ENCODE measurements at regions not wholly inside any gene's neighbourhood (a gene's known extent, or its start where the extent isn't known, plus 50 kb on each side); places are given as distances from the start of the nearest gene placed in this dataset.

DNA sequence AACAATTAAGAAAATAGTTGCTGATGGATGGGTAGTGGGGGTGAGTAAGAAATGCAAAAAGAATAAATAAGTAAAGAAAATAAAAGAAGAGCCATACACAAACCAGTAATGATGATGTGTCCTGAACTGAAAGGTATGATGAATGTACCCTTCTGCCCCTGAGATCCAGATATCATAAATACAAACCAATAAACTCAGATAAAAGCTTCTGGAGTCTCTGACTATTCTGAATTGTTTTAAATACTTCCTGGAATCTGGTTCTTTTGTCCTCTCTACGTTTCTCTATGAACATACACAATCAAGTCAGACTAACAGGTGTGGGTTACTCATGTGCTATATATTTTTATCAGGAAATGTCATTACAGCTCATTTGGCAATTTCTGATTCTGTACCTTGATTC, 153.4 kb downstream of the PPP1R2C start:
- Histone ChIP-seq H3K4me1 (ENCODE audit: control insufficient read depth, insufficient read depth, low read length) (no peaks in the 10 kb centered on the region), H3K4me3 (ENCODE audit: low read depth, low read length) (no peak overlapping the region), H3K9me3 (ENCODE audit: control insufficient read depth, insufficient read depth, low read depth, low read length) (no peaks in the 10 kb centered on the region), H3K27ac (ENCODE audit: low read depth, low read length) (no peak overlapping the region), H3K36me3 (ENCODE audit: control insufficient read depth, insufficient read depth, low read length) (no peaks in the 10 kb centered on the region), H3K27me3 (ENCODE audit: control insufficient read depth, insufficient read depth, low read length) (no peaks in the 10 kb centered on the region; the same call in 1 of the 2 replicates), H3K9ac (ENCODE audit: low read length) (no peak overlapping the region)

DNA sequence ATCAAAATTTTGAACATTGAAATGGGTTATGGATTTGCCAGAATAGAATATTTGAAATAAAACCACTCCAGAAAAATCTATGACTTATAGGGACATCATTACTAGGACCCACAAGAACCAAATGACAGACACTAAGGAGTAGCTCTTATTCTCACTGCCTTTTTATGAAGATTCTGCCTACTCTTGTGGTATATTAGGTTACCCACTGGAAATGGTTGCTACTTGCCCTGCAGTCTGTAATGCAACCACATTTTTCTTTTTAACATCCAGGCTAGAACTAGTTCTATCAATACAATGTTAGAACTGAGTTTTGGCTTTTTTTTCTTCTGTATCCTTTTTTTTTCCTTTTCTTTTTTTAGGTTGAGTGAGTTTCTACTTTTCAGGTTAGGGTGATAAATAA, 158.9 kb downstream of the PPP1R2C start:
- peaks cover 5% of the 10 kb centered on the region; the same call in 1 of the 2 replicates for H3K4me1 ChIP-seq (ENCODE audit: control insufficient read depth, insufficient read depth, low read length)
- no peak overlapping the region for H3K27ac ChIP-seq (ENCODE audit: low read depth, low read length)
- H3K4me3 ChIP-seq (ENCODE audit: low read depth, low read length) = no peak overlapping the region
- no peak overlapping the region for H3K9ac ChIP-seq (ENCODE audit: low read length)
- no peaks in the 10 kb centered on the region; the same call in 1 of the 2 replicates for H3K9me3 ChIP-seq (ENCODE audit: control insufficient read depth, insufficient read depth, low read depth, low read length)
- no peaks in the 10 kb centered on the region for H3K36me3 ChIP-seq (ENCODE audit: control insufficient read depth, insufficient read depth, low read length)
- H3K27me3 ChIP-seq (ENCODE audit: control insufficient read depth, insufficient read depth, low read length) = no peaks in the 10 kb centered on the region; the same call in 1 of the 2 replicates

DNA sequence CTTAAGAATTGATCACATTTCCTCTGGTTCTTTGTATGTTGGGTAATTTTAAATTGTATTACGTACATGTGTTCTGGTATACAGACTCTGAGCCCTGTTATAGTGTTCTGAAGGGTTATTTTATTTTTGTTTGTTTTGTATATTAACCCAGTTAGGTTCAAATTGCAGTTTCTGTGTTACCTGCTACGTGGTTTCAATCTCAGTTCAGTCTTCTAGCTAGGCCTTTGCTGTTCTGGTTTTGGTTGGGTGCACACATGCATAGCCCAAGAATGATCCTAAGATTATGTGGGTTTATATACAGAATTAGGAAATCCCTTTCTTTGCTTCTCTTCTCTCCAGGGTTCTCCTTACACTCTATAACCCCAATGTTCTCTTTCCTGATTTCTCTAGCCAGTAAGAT, 161.0 kb downstream of the PPP1R2C start:
- Histone ChIP-seq H3K27ac (ENCODE audit: low read depth, low read length) (no peak overlapping the region), H3K27me3 (ENCODE audit: control insufficient read depth, insufficient read depth, low read length) (no peaks in the 10 kb centered on the region; the same call in 1 of the 2 replicates), H3K9ac (ENCODE audit: low read length) (no peak overlapping the region), H3K4me1 (ENCODE audit: control insufficient read depth, insufficient read depth, low read length) (peaks cover 5% of the 10 kb centered on the region; the same call in 1 of the 2 replicates), H3K4me3 (ENCODE audit: low read depth, low read length) (no peak overlapping the region), H3K36me3 (ENCODE audit: control insufficient read depth, insufficient read depth, low read length) (no peaks in the 10 kb centered on the region), H3K9me3 (ENCODE audit: control insufficient read depth, insufficient read depth, low read depth, low read length) (no peaks in the 10 kb centered on the region; the same call in 1 of the 2 replicates)

DNA sequence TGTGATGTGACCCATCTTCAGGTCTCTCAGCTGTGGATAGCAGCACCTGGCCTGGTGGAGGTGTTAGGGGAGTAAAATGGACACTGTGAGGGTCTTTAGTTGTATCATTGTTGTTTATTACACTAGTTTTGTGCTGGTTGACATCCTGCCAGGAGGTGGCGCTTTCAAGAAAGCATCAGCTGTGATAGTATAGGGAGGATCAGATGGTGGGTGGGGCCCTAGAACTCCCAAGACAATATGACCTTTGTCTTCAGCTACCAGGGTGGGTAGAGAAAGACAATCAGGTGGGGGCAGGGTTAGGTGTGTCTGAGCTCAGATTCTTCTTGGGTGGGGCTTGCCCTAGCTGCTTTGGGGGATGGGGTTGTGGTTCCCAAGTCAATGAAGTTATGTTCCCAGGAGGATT, 162.8 kb downstream of the PPP1R2C start:
- H3K36me3 ChIP-seq (ENCODE audit: control insufficient read depth, insufficient read depth, low read length) = no peaks in the 10 kb centered on the region
- H3K4me1 ChIP-seq (ENCODE audit: control insufficient read depth, insufficient read depth, low read length) = peaks cover 5% of the 10 kb centered on the region; the same call in 1 of the 2 replicates
- H3K27me3 ChIP-seq (ENCODE audit: control insufficient read depth, insufficient read depth, low read length) = no peaks in the 10 kb centered on the region
- H3K4me3 ChIP-seq (ENCODE audit: low read depth, low read length) = no peak overlapping the region
- H3K9me3 ChIP-seq (ENCODE audit: control insufficient read depth, insufficient read depth, low read depth, low read length) = no peaks in the 10 kb centered on the region; the same call in 1 of the 2 replicates
- H3K27ac ChIP-seq (ENCODE audit: low read depth, low read length) = no peak overlapping the region
- no peak overlapping the region for H3K9ac ChIP-seq (ENCODE audit: low read length)

DNA sequence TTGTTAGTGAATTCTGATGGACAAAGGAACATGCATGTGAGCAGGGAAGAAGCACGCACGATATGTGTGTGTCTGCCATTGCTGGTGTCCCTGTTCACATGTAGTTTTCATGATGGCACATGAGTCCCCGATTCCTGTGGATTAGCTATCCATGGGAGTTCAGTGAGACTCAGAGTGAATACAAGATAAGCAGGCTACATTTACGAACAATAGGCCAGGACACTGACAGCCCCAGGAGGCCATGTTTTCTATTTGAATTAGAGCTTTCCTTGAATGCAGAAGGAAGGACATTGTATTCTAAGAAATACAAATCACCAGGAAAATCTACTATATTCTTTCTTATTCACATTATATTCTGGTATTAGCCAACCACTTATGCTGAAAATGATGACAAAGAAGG, 171.4 kb downstream of the PPP1R2C start:
- Histone ChIP-seq H3K36me3 (ENCODE audit: control insufficient read depth, insufficient read depth, low read length) (no peaks in the 10 kb centered on the region), H3K9me3 (ENCODE audit: control insufficient read depth, insufficient read depth, low read depth, low read length) (no peaks in the 10 kb centered on the region; the same call in 1 of the 2 replicates), H3K27ac (ENCODE audit: low read depth, low read length) (no peak overlapping the region), H3K27me3 (ENCODE audit: control insufficient read depth, insufficient read depth, low read length) (peaks cover 3% of the 10 kb centered on the region; the same call in 1 of the 2 replicates), H3K9ac (ENCODE audit: low read length) (no peak overlapping the region), H3K4me3 (ENCODE audit: low read depth, low read length) (no peak overlapping the region), H3K4me1 (ENCODE audit: control insufficient read depth, insufficient read depth, low read length) (0 out of 2 replicates have a peak, but pooled peaks cover 7% of the 10 kb centered on the region)

DNA sequence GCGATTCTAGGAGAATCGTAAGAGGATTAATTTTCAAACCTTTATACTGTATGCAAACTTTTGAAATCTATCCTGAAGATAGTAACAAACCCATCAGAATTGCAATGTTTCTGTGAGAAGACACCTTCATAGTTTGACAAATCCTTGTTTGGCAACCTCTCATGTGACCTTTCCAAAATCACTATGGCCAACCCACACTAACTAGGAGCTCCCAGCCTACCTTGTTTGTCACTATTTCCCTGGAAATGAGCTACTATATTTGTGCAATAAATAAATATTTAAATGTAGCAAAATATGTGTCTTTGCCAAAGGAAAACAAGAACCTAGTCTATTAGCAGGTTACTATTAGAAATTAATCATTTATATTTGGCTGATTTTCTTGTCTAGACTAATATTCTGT, 173.7 kb downstream of the PPP1R2C start:
- Histone ChIP-seq H3K9me3 (ENCODE audit: control insufficient read depth, insufficient read depth, low read depth, low read length) (no peaks in the 10 kb centered on the region; the same call in 1 of the 2 replicates), H3K9ac (ENCODE audit: low read length) (no peak overlapping the region), H3K27ac (ENCODE audit: low read depth, low read length) (no peak overlapping the region), H3K4me1 (ENCODE audit: control insufficient read depth, insufficient read depth, low read length) (0 out of 2 replicates have a peak, but pooled peaks cover 7% of the 10 kb centered on the region), H3K36me3 (ENCODE audit: control insufficient read depth, insufficient read depth, low read length) (no peaks in the 10 kb centered on the region), H3K27me3 (ENCODE audit: control insufficient read depth, insufficient read depth, low read length) (peaks cover 3% of the 10 kb centered on the region; the same call in 1 of the 2 replicates), H3K4me3 (ENCODE audit: low read depth, low read length) (no peak overlapping the region)

DNA sequence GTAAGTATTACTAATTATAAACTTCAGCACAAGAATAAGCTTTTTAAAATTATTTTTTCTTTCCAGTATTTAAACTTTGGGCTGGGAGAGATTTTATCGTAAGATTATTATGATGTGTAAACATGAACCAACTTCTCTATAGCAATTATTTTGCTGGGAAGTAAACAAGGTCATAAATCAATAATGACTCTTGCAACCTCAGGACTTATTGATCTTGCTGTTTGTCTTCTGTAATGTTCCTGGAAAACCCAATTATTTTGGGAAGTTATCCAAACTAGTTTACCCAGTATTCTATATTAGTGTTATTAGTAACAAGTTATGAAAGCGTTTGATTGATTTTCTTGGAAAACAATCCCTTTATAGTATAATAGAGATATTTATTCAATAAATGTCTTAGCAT, 174.9 kb downstream of the PPP1R2C start:
- no peak overlapping the region for H3K4me3 ChIP-seq (ENCODE audit: low read depth, low read length)
- H3K27me3 ChIP-seq (ENCODE audit: control insufficient read depth, insufficient read depth, low read length) = peaks cover 3% of the 10 kb centered on the region; the same call in 1 of the 2 replicates
- no peaks in the 10 kb centered on the region for H3K36me3 ChIP-seq (ENCODE audit: control insufficient read depth, insufficient read depth, low read length)
- H3K9me3 ChIP-seq (ENCODE audit: control insufficient read depth, insufficient read depth, low read depth, low read length) = no peaks in the 10 kb centered on the region
- H3K27ac ChIP-seq (ENCODE audit: low read depth, low read length) = no peak overlapping the region
- H3K4me1 ChIP-seq (ENCODE audit: control insufficient read depth, insufficient read depth, low read length) = 0 out of 2 replicates have a peak, but pooled peaks cover 7% of the 10 kb centered on the region
- no peak overlapping the region for H3K9ac ChIP-seq (ENCODE audit: low read length)

DNA sequence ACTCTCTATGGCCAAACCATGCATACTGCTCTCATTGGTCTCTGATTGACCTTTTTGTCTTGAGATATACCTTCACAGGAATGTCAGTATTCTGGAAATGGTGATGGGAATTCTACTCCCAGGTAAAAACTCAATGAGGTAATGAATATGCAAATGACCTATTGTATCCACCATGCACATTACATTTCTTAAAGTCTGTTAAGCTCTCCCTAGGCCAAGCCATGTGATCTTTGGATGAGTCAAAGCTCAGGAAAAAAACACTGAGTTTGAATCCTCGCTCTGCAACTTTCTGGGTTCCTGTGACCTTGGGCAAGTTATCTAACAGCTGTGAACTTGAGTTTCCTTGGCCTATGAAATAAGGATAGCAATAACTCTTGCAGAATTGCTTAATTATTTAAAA, 175.4 kb downstream of the PPP1R2C start:
- H3K9ac ChIP-seq (ENCODE audit: low read length) = no peak overlapping the region
- 0 out of 2 replicates have a peak, but pooled peaks cover 7% of the 10 kb centered on the region for H3K4me1 ChIP-seq (ENCODE audit: control insufficient read depth, insufficient read depth, low read length)
- no peak overlapping the region for H3K4me3 ChIP-seq (ENCODE audit: low read depth, low read length)
- H3K27me3 ChIP-seq (ENCODE audit: control insufficient read depth, insufficient read depth, low read length) = peaks cover 3% of the 10 kb centered on the region; the same call in 1 of the 2 replicates
- no peaks in the 10 kb centered on the region for H3K9me3 ChIP-seq (ENCODE audit: control insufficient read depth, insufficient read depth, low read depth, low read length)
- no peak overlapping the region for H3K27ac ChIP-seq (ENCODE audit: low read depth, low read length)
- H3K36me3 ChIP-seq (ENCODE audit: control insufficient read depth, insufficient read depth, low read length) = no peaks in the 10 kb centered on the region

DNA sequence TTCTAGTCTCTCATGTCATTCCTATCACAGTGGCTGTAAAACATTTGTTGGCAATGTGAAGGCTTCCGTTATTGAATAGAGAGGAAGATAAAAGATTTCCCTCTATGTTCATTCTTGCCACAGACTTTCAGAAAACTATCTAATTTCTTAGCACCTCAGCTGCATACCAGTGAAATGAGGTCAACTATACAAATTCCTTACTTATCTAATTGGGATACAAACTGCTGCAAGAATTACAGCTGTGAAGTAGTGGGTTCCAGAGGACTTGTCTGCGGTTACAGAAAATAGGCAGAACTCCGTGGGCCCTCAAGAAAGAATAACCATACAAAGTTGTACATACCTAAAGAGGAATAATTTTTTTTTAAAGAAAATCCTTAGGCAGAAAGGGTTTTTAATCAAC, 175.8 kb downstream of the PPP1R2C start:
- Histone ChIP-seq H3K9ac (ENCODE audit: low read length) (no peak overlapping the region), H3K27ac (ENCODE audit: low read depth, low read length) (no peak overlapping the region), H3K27me3 (ENCODE audit: control insufficient read depth, insufficient read depth, low read length) (peaks cover 3% of the 10 kb centered on the region; the same call in 1 of the 2 replicates), H3K4me3 (ENCODE audit: low read depth, low read length) (no peak overlapping the region), H3K4me1 (ENCODE audit: control insufficient read depth, insufficient read depth, low read length) (0 out of 2 replicates have a peak, but pooled peaks cover 7% of the 10 kb centered on the region), H3K36me3 (ENCODE audit: control insufficient read depth, insufficient read depth, low read length) (no peaks in the 10 kb centered on the region), H3K9me3 (ENCODE audit: control insufficient read depth, insufficient read depth, low read depth, low read length) (no peaks in the 10 kb centered on the region)

DNA sequence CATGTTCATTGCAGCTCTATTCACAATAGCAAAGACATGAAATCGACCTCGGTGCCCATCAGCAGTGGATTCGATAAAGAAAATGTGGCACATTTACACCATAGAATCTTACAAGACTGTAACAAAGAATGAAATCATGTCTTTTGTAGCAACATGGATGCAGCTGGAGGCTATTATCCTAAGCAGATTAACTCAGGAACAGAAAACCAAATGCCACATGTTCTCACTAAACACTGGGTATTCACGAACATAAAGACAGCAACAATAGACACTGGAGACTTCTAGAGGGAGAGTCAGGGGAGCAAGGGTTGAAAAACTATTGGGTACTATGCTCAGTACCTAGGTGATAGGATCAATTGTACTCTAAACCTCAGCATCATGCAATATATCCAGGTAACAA, 180.5 kb downstream of the PPP1R2C start:
- no peaks in the 10 kb centered on the region for H3K9me3 ChIP-seq (ENCODE audit: control insufficient read depth, insufficient read depth, low read depth, low read length)
- H3K36me3 ChIP-seq (ENCODE audit: control insufficient read depth, insufficient read depth, low read length) = no peaks in the 10 kb centered on the region
- H3K4me1 ChIP-seq (ENCODE audit: control insufficient read depth, insufficient read depth, low read length) = 0 out of 2 replicates have a peak, but pooled peaks cover 4% of the 10 kb centered on the region
- no peak overlapping the region for H3K9ac ChIP-seq (ENCODE audit: low read length)
- no peak overlapping the region for H3K4me3 ChIP-seq (ENCODE audit: low read depth, low read length)
- no peak overlapping the region for H3K27ac ChIP-seq (ENCODE audit: low read depth, low read length)
- no peaks in the 10 kb centered on the region; the same call in 1 of the 2 replicates for H3K27me3 ChIP-seq (ENCODE audit: control insufficient read depth, insufficient read depth, low read length)

DNA sequence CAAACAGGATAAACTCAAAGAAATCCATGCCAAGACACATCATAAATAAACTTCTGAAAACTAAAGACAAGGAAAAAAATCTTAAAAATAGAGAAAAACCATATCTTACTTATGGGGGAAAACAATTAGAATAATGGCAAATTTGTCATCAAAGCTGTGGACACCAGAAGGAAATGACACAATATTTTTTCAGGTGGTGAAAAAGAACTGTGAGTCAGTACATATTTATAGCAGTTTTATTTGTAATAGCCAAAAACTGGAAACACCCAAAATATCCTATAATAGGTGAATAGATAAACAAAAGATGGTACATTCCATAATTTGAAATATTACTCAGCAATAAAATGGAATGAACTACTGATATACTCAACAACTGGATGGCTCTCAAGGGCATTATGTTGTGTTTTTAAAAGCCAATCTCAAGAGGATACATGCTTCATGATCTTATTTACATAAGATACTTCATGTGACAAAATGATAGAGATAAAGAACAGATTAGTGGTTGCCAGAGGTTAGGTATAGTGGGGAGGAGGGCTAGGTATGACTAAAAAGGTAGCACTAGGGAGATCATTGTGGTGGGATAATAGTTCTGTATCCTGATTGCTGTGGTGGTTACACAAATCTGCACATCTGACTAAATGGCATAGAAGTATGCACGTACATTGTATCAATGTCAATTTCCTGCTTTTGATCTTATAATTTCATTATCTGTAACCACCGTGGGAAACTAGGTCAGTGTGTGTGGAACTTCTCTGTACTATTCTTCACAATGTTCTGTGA, 191.9 kb downstream of the PPP1R2C start:
- no peaks in the 10 kb centered on the region; the same call in 1 of the 2 replicates for H3K27me3 ChIP-seq (ENCODE audit: control insufficient read depth, insufficient read depth, low read length)
- no peak overlapping the region for H3K27ac ChIP-seq (ENCODE audit: low read depth, low read length)
- H3K4me3 ChIP-seq (ENCODE audit: low read depth, low read length) = no peak overlapping the region
- H3K9me3 ChIP-seq (ENCODE audit: control insufficient read depth, insufficient read depth, low read depth, low read length) = peaks cover 16% of the 10 kb centered on the region
- H3K4me1 ChIP-seq (ENCODE audit: control insufficient read depth, insufficient read depth, low read length) = no peaks in the 10 kb centered on the region
- H3K9ac ChIP-seq (ENCODE audit: low read length) = no peak overlapping the region
- no peaks in the 10 kb centered on the region for H3K36me3 ChIP-seq (ENCODE audit: control insufficient read depth, insufficient read depth, low read length)
